ENCODE measurements at regions not wholly inside any gene's neighbourhood (a gene's known extent, or its start where the extent isn't known, plus 50 kb on each side); places are given as distances from the start of the nearest gene placed in this dataset.

- TF ChIP-seq, protein P1, sequence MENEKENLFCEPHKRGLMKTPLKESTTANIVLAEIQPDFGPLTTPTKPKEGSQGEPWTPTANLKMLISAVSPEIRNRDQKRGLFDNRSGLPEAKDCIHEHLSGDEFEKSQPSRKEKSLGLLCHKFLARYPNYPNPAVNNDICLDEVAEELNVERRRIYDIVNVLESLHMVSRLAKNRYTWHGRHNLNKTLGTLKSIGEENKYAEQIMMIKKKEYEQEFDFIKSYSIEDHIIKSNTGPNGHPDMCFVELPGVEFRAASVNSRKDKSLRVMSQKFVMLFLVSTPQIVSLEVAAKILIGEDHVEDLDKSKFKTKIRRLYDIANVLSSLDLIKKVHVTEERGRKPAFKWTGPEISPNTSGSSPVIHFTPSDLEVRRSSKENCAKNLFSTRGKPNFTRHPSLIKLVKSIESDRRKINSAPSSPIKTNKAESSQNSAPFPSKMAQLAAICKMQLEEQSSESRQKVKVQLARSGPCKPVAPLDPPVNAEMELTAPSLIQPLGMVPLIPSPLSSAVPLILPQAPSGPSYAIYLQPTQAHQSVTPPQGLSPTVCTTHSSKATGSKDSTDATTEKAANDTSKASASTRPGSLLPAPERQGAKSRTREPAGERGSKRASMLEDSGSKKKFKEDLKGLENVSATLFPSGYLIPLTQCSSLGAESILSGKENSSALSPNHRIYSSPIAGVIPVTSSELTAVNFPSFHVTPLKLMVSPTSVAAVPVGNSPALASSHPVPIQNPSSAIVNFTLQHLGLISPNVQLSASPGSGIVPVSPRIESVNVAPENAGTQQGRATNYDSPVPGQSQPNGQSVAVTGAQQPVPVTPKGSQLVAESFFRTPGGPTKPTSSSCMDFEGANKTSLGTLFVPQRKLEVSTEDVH (IDR thresholded peaks at IDR 0.05; ENCODE audit: low read depth, partially characterized antibody) = no peak
- TF ChIP-seq EED (IDR thresholded peaks at IDR 0.05; ENCODE audit: low read depth) (no peak), IRF4 (IDR thresholded peaks at IDR 0.05; ENCODE audit: low read depth, low read length) (no peak), REST (IDR thresholded peaks at IDR 0.05; ENCODE audit: low read depth, low read length) (no peak), BHLHE40 (IDR thresholded peaks at IDR 0.05; ENCODE audit: borderline replicate concordance in 1 of 2, low read depth in 2 of 2, low read length in 1 of 2) (peak; percentile 52 to 66; a peak in 2 of 4 replicates), BCL11A (IDR thresholded peaks at IDR 0.05; ENCODE audit: low read depth, low read length) (peak; percentile 42; the same call in 1 of the 2 replicates), DPF2 (IDR thresholded peaks at IDR 0.05) (peak; percentile 40; the same call in 1 of the 2 replicates), SIN3A (IDR thresholded peaks at IDR 0.05; ENCODE audit: low read depth, low read length) (no peak), IRF3 (IDR thresholded peaks at IDR 0.05) (no peak), BACH1 (IDR thresholded peaks at IDR 0.05; ENCODE audit: borderline replicate concordance) (no peak), NFYB (IDR thresholded peaks at IDR 0.05; ENCODE audit: insufficient read depth, low read depth, low read length) (no peak), SREBF1 (IDR thresholded peaks at IDR 0.05; ENCODE audit: low read length) (no peak), SPI1 (IDR thresholded peaks at IDR 0.05; ENCODE audit: borderline replicate concordance, insufficient read depth, low read depth, low read length) (no peak), ELK1 (IDR thresholded peaks at IDR 0.05; ENCODE audit: low read depth, low read length) (no peak), FOXM1 (IDR thresholded peaks at IDR 0.05; ENCODE audit: low read depth, low read length) (peak; percentile 92), ZNF384 (IDR thresholded peaks at IDR 0.05; ENCODE audit: borderline replicate concordance, low read depth, low read length) (peak; percentile 91), PAX5 (IDR thresholded peaks at IDR 0.05; ENCODE audit: borderline replicate concordance, low read depth, low read length) (peak; percentile 93)
- TF ChIP-seq, protein P2, sequence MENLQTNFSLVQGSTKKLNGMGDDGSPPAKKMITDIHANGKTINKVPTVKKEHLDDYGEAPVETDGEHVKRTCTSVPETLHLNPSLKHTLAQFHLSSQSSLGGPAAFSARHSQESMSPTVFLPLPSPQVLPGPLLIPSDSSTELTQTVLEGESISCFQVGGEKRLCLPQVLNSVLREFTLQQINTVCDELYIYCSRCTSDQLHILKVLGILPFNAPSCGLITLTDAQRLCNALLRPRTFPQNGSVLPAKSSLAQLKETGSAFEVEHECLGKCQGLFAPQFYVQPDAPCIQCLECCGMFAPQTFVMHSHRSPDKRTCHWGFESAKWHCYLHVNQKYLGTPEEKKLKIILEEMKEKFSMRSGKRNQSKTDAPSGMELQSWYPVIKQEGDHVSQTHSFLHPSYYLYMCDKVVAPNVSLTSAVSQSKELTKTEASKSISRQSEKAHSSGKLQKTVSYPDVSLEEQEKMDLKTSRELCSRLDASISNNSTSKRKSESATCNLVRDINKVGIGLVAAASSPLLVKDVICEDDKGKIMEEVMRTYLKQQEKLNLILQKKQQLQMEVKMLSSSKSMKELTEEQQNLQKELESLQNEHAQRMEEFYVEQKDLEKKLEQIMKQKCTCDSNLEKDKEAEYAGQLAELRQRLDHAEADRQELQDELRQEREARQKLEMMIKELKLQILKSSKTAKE (IDR thresholded peaks at IDR 0.05; ENCODE audit: low read depth, poor library complexity, severe bottlenecking) = peak; percentile 75
Observed at GRCh38 chr10:58993480-58994221, 182.8 kb upstream of the PHYHIPL start (continued).

Data from GM12878 (cell line).